GM21381 (cell line): ENCODE measurements at regions not wholly inside any gene's neighbourhood (a gene's known extent, or its start where the extent isn't known, plus 50 kb on each side); places are given as distances from the start of the nearest gene placed in this dataset.

Source experiments
- ATAC-seq: cut with Tn5 transposase; IDR thresholded peaks from one replicate; pipeline ENCODE4 v1.9.1; 2021; ENCODE audit warnings: mild to moderate bottlenecking, moderate library complexity; ENCODE audit not compliant: unreplicated experiment

GRCh38 chr14:71201840-71202239 is 294.6 kb downstream of the PCNX1 start:
- no peak for ATAC-seq

GRCh38 chr14:71202881-71203280 is 295.6 kb downstream of the PCNX1 start:
- ATAC-seq, result no peak

- no peak for ATAC-seq
Observed at GRCh38 chr14:71203306-71203705, 296.0 kb downstream of the PCNX1 start.

DNA sequence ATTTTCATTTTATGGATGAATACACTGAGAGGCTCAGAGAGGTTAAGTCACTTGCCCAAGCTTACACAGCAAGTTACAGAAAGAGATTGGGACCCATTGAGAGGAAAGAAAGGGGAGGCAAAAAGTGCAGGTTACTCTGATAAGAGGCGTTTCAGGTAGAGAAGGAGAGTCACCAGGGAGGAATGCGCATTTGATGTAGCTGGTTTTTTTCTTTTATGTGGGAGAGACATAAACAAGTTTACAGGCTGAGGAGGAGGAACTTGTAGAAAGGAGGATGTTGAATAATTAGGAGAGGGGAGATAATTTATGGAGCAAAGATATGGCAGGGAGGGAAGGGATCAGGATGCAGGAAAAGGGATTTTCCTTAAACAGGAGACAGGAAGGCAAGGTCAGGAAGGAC is 297.0 kb downstream of the PCNX1 start:
- no peak for ATAC-seq

DNA sequence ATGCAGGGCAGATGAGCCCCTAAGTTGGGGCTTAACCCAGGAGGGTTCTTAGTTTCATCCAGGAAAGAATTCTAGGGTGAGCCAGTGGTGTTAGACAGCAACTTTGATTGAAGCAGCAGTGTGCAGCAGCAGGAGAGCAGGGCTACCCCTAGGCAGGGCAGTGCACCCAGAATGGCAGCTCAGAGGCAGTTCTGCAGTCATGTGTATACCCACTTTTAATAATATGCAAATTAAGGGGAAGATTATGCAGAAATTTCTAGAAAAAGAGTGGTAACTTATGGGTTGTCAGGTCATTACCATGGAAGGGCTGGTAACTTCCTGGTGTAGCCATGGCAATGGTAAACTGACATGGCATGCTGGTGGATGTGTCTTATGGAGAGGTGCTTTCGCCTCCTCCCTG is 297.5 kb downstream of the PCNX1 start:
- ATAC-seq, result no peak

DNA sequence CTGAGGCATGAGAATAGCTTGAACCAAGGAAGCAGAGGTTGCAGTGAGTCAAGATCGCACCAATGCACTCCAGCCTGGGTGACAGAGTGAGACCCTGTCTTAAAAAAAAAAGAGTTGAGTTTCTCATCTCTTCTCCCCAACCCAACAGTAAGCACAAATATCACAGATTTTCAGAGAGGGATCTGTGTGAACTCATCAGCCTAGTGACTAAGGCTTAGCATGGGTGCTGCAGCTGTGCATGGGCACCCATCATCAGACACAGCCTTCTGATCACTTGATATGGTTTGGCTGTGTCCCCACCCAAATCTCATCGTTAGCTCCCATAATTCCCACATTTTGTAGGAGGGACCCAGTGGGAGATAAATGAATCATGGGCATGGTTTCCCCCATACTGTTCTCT is 298.9 kb downstream of the PCNX1 start:
- no peak for ATAC-seq

GRCh38 chr14:71206766-71207371 is 299.6 kb downstream of the PCNX1 start:
- no peak for ATAC-seq

GRCh38 chr14:71208702-71209357 is 301.6 kb downstream of the PCNX1 start:
- no peak for ATAC-seq

DNA sequence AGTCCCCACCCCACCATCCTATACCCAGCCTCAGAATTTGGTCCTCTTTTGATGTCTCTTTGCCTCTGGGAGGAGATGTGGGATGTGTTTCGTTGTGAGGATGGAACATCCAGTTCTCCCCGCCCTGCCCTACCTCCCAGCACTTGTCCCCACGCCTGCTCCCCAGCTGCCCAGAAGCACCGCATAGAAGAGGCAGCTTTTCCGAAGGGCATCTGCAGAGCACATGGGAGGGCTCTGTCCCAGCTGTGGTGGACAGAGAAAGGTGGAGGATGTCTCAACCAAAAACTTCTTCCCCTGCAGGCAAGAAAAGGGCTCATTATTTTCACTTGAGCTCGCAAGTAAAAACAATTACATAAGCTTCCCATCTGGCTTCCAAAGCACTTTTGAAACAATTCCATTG is 302.6 kb downstream of the PCNX1 start:
- ATAC-seq, result no peak

DNA sequence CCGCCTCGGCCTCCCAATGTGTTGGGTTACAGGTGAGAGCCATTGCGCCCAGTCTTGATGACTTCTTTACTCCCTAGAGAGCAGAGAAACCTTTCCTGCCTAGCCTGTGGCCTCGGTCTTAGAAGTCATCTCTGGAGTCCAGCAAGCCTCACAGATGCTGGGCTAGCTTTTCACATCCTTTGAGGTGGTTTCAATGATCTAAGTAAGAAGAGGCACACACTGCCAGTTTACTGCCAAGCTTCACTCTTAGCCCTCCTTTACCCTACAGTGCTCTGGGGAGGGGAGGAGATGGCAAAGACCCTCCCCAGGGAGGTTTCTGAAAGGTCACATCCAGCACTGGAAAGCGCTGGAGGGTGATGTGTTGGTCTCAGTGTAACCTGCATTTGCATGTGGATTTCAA is 304.8 kb downstream of the PCNX1 start:
- no peak for ATAC-seq

DNA sequence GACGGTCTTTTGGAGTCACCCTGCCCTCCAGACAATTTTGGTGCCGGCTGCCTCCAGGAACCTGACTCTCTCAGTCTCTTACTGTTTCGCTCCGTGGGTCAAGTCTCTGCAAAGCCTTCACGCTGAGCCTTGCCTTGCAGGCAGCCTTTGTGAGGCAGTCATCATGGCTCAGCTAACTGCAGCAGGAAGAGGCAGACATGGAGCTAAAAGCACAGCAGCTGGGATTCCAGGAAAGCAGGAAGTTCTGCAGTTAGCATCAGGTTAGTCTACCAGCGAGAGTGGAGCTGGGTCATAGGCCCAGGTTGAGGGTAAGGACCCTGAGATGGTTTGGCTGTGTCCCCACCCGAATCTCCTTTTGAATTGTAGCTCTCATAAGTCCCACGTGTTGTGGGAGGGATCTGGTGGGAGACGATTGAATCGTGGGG is 305.4 kb downstream of the PCNX1 start:
- no peak for ATAC-seq

DNA sequence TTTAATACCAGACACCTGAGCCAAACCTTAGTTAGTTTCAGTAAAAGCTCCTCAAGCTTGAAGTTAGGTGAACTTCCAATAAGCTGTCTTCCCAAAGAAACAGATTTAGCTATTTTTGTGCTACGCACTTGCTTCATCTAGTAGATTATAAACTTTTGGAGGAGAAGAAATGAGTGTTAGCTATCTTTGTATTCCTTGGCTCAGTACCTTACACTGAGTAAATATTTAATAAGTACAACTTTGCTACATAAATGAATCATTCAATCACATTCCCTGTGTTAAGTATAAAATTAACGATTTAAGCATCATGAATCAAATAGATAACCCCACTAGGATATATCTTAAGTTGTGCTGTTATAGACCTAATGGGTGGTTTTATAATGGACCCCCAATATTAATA is 307.0 kb downstream of the PCNX1 start:
- ATAC-seq, result no peak

GRCh38 chr14:71220462-71220861 is 313.2 kb downstream of the PCNX1 start:
- ATAC-seq, result no peak

DNA sequence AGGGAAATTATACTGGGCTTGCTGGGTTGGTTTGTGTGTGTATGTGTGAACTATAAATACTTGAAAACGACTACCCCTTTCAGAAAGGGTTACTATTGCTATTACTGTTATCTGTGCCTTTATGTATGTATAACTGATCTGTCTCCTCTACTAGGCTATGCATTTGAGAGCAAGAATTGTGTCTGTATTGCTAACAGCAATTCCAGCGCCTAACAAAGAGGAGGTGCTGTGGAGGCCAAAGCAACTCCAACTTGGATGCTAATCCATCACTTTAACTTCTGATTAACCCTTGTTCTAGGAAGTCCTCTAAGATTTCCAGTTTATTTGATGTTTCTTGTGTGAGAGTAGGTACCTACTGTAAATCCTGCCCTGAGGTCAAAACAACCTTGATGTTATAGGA is 313.9 kb downstream of the PCNX1 start:
- no peak for ATAC-seq

DNA sequence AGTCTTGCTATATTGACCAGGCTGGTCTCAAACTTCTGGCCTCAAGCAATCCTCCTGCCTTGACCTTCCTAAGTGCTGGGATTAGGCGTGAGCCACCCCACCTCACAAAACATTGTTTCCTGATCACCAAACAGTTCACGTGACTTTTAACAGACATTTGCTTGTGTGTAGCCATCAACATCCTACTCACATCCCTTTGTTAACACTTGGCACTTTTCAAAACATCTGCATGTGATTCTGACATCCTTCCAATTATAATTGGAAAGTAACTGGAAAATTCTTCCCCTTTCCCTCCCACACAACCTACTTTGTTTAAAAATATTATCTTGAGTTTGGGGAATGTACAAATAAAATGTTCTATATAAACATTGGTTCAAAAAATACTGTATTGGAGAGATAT is 317.9 kb downstream of the PCNX1 start:
- no peak for ATAC-seq

GRCh38 chr14:71228711-71229110 is 321.5 kb downstream of the PCNX1 start:
- ATAC-seq, result no peak

DNA sequence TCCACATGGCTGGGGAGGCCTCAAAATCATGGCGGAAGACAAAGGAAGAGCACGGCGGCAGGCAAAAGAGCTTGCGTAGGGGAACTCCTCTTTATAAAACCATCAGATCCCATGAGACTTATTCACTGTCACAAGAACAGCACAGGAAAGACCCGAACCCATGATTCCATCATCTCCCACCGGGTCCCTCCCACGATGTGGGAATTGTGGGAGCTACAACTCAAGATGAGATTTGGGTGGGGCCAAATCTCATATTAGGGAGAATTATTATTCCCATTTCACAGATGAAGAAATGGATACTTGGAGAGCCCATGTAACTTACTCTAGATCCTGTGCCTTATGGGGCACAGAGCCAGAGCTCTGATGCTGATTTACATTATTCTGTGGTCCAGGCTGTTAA is 322.6 kb downstream of the PCNX1 start:
- ATAC-seq, result no peak

GRCh38 chr14:71230897-71231296 is 323.6 kb downstream of the PCNX1 start:
- ATAC-seq, result no peak

DNA sequence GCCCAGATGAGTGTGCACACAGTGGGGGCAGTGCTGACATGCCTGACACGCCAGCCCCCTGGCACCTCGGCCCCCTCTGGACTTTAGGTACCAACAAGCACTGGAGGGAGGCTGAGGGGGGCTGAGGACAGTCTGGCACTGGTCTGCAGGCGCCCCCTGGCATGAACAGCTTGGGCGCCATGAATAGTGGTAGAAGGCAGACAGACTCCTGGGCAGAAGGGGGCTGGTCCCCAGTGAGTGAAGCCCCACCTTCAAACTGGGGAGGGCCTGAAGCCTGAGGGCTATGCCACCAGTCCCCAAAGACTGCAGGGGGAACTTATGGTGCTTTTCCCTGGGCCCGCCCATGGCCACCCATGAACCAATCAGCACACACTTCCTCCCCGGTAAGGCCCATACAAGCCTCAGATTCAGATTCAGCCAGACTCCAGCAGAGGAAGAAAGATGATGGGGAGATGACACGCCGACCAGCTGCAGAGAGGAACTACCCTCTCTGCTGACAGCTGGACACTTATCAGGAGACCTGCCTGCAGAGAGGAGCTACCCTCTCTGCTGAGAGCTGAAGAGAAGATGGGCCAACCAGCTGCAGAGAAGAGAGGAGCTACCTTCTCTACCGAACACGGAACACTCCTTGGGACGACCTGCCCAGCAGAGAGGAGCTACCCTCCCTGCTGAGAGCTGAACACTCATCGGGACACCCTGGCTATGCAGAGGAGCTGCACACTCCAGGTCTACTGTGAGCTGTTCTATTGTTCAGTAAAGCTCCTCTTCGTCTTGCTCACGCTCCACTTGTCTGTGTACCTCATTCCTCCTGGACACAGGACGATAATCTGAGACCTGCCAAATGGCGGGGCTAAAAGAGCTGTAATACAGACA is 324.5 kb downstream of the PCNX1 start:
- no peak for ATAC-seq

GRCh38 chr14:71232506-71232905 is 325.2 kb downstream of the PCNX1 start:
- no peak for ATAC-seq

DNA sequence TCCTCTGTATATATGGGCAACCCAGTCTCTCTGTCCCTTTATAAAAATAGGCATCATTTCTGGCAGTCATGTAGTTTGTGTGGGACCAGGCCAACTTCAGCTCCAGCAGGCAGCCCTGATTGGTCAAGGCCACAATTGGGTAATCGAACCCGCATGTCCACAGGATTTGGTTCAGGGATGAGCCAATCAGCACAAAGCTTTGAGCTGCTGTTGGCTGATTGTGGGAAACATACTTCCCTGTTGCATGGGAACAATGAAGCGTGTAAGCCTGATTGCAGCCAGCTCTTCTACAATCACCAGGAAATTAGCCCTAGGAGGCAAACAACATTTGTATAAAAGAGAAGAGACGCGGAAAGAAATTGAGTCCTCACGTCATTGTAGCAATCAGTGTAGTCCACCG is 328.6 kb downstream of the PCNX1 start:
- no peak for ATAC-seq

- ATAC-seq, result no peak
Observed at GRCh38 chr14:71236487-71236886, 329.2 kb downstream of the PCNX1 start.
